ENCODE measurements at regions not wholly inside any gene's neighbourhood (a gene's known extent, or its start where the extent isn't known, plus 50 kb on each side); places are given as distances from the start of the nearest gene placed in this dataset.

DNA sequence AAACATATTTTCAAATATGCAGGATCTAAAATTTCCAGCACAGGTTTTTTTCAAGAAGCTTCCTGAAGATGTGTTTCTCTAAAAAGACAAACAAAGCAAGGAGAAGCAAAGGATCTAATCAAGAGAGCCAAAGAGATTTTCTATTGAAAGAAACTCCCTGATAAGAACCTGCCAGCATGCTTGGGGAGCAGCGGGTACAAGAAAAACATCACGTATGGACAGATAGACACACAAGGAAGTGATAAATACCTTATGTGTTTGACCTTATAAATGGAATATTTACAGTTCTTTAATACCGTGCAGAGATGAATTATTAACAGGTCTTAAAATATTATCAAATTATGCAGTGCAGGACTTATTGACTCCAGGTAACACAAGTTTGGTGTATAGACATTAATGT is 562.1 kb downstream of the DACH1 start:
- TF ChIP-seq, protein P1, sequence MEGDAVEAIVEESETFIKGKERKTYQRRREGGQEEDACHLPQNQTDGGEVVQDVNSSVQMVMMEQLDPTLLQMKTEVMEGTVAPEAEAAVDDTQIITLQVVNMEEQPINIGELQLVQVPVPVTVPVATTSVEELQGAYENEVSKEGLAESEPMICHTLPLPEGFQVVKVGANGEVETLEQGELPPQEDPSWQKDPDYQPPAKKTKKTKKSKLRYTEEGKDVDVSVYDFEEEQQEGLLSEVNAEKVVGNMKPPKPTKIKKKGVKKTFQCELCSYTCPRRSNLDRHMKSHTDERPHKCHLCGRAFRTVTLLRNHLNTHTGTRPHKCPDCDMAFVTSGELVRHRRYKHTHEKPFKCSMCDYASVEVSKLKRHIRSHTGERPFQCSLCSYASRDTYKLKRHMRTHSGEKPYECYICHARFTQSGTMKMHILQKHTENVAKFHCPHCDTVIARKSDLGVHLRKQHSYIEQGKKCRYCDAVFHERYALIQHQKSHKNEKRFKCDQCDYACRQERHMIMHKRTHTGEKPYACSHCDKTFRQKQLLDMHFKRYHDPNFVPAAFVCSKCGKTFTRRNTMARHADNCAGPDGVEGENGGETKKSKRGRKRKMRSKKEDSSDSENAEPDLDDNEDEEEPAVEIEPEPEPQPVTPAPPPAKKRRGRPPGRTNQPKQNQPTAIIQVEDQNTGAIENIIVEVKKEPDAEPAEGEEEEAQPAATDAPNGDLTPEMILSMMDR (IDR thresholded peaks at IDR 0.05), result no peak
- TF ChIP-seq POLR2AphosphoS5 (IDR thresholded peaks at IDR 0.05), result no peak
- no peak for TF ChIP-seq POLR2A (IDR thresholded peaks at IDR 0.05)
- TF ChIP-seq EP300 (IDR thresholded peaks at IDR 0.05), result no peak

All from sigmoid colon (tissue), 4 donors.